GM12878 (cell line): ENCODE measurements at regions not wholly inside any gene's neighbourhood (a gene's known extent, or its start where the extent isn't known, plus 50 kb on each side); places are given as distances from the start of the nearest gene placed in this dataset.

Experiments used
- ATAC-seq: fragments of 200-7000 bp; cut with Tn5 transposase; 3 replicates; pipeline ENCODE4 v1.9.1; 2020; ENCODE audit warnings: mild to moderate bottlenecking, moderate library complexity
- BruUV-seq: library from RNA; stranded (reverse); fragments of 400-500 nt; replicated peaks from 2 replicates; lab custom pipeline; 2021; lab: Mats Ljungman, UMichigan
- CTCF ChIA-PET: fragments of 300-600 bp; sonication (Branson Sonifier 250); formaldehyde crosslinking; extraction: SDS; loops from one replicate; lab custom pipeline; 2021; ENCODE audit warnings: inconsistent platforms; lab: Yijun Ruan, JAX
- POLR2A ChIA-PET: fragments of 350-600 bp; formaldehyde crosslinking; extraction: SDS; loops from one replicate; lab custom pipeline; 2021; ENCODE audit warnings: inconsistent platforms; lab: Charles Lee
- RAD21 ChIA-PET: fragments of 300-600 bp; sonication (Branson Sonifier 250); formaldehyde crosslinking; loops from one replicate; lab custom pipeline; 2023; ENCODE audit warnings: antibody characterized with exemption; ENCODE audit not compliant: unreplicated experiment; lab: Charles Lee
- SMC1A ChIA-PET: fragments of 300-600 bp; sonication (Branson Sonifier 250); formaldehyde crosslinking; loops from one replicate; lab custom pipeline; 2023; ENCODE audit not compliant: unreplicated experiment, uncharacterized antibody; lab: Charles Lee
- DNase-seq: peaks from one replicate; pipeline ENCODE4 v3.0.0-alpha.2; 2011; ENCODE audit warnings: low read depth, low spot score
- FAIRE-seq: peaks from 3 replicates; lab custom pipeline; 2011; peaks lifted over from hg19 to GRCh38; lab: Jason Lieb, UNC
- H2AFZ ChIP-seq: 2 replicates; pipeline ENCODE4 v1.6.0; 2011; ENCODE audit warnings: low read depth, low read length, control low read depth; ENCODE audit not compliant: control insufficient read depth
- H3K27ac ChIP-seq: 2 replicates; pipeline ENCODE4 v1.5.1; 2011; ENCODE audit warnings: control low read depth; ENCODE audit not compliant: control insufficient read depth, insufficient read depth
- H3K27me3 ChIP-seq, 2 experiments: replicated peaks in 1 of 2; 2 replicates each; pipeline versions ENCODE4 v1.6.0 to v1.6.1; 2011; ENCODE audit warnings: low read length in 1 of 2; ENCODE audit not compliant: control insufficient read depth in 2 of 2, insufficient read depth in 2 of 2
- H3K36me3 ChIP-seq, 2 experiments: 2 replicates each; pipeline ENCODE4 v1.5.1; 2011; ENCODE audit warnings: low read length in 1 of 2; ENCODE audit not compliant: control insufficient read depth in 2 of 2, insufficient read depth in 2 of 2
- H3K4me1 ChIP-seq: 2 replicates; pipeline ENCODE4 v1.6.1; 2011; ENCODE audit warnings: mild to moderate bottlenecking, low read length, moderate library complexity, mixed read lengths; ENCODE audit not compliant: control insufficient read depth, insufficient read depth
- H3K4me2 ChIP-seq: 2 replicates; pipeline ENCODE4 v1.6.0; 2011; ENCODE audit warnings: control low read depth; ENCODE audit not compliant: control insufficient read depth, insufficient read depth
- H3K4me3 ChIP-seq: fragments of 200-600 bp; sonication (generic); 2 replicates; pipeline ENCODE4 v1.5.1; 2016
- H3K79me2 ChIP-seq: 2 replicates; pipeline ENCODE4 v1.6.0; 2011; ENCODE audit warnings: low read length; ENCODE audit not compliant: control insufficient read depth, insufficient read depth
- H3K9ac ChIP-seq: 2 replicates; pipeline ENCODE4 v1.8.0; 2011; ENCODE audit warnings: low read length, control low read depth, mixed read lengths; ENCODE audit not compliant: control insufficient read depth, insufficient read depth
- H3K9me3 ChIP-seq: replicated peaks from 3 replicates; pipeline ENCODE4 v1.5.1; 2011; ENCODE audit warnings: mild to moderate bottlenecking, low read length; ENCODE audit not compliant: control insufficient read depth, insufficient read depth
- H4K20me1 ChIP-seq: 2 replicates; pipeline ENCODE4 v1.6.0; 2011; ENCODE audit not compliant: control insufficient read depth, insufficient read depth
- ASH2L ChIP-seq: fragments of 300-600, 200-600 bp; sonication (generic); IDR thresholded peaks from 2 replicates; pipeline ENCODE4 v1.6.1; 2017; ENCODE audit warnings: low read depth, mild to moderate bottlenecking, borderline replicate concordance
- CHD1 ChIP-seq: IDR thresholded peaks from 2 replicates; pipeline ENCODE4 v1.6.1; 2012; ENCODE audit warnings: low read depth, low read length, improper control_type of control experiment
- ZNF274 ChIP-seq: IDR thresholded peaks from one replicate; pipeline ENCODE4 v1.8.0; 2011; ENCODE audit not compliant: insufficient read length, insufficient read depth
- WGBS: methylation state at CpG from one replicate; pipeline ENCODE4 v1.1.6; 2016; ENCODE audit warnings: low lambda C conversion rate; ENCODE audit not compliant: insufficient replicate concordance, insufficient coverage; ENCODE audit errors: missing lambda C conversion rate; 5-methylcytosine and 5-hydroxymethylcytosine counted together
- in situ Hi-C: fragments of 300-500 bp; cut with MboI; formaldehyde crosslinking; loops from 9 replicates; pipeline ENCODE4 v1.14.3; 2018; ENCODE audit warnings: mixed read lengths
- intact Hi-C: fragments of 100-400 bp; cut with micrococcal nuclease; formaldehyde crosslinking; loops from one replicate; pipeline ENCODE4 v1.14.2; 2022; ENCODE audit not compliant: unreplicated experiment
- TF ChIP-seq, protein P1 (sequence below): fragments of 450-650 bp; conservative IDR thresholded peaks from 2 replicates; pipeline ENCODE4 v1.6.1; 2017; ENCODE audit warnings: mild to moderate bottlenecking, moderate library complexity

DNA sequence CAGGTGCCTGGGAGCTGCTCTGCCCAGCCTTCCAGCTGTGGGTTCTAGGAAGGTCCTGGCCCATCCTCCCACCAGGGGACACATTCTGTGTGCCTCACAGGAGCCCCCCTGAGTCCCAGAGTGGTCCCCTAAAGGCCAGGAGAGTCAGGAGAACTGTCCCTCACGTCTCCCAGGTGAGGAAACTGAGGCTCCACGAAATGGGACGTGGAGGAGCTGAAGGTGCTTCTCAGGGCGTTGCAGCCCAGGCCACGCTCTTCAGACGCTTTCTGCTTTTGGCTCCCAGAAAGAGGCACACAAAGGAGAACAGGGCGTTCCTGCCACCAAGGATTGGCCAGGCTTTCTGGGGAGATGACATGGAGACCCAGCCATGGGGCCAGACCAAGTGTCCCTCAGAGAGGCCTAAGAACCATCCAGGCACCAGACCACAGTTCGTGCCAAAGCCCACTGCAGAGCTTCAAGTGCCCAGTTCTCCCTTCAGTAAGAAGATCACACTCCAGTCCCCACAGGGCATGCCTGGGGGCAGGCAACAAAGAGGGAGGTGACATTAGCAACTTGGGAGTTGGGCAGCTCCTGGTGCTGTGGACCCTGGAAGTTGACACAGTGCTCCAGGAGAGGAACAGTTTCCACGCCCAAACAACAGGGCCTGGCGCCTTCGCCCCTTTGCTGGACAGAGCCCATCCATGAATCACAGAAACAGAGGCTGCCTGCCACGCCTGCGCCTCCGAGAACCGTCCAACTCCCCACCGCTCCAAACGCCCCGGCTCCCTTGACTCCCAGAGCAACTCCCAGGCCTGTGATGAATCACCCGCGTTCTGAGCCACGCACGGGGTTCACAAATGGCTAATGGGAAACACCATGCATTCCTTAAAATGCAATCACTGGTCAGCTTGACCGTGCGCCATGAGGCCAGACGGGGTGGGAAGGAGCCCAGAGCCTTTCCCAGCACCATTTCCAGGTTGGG is 589.2 kb downstream of the BRD1 start:
- BruUV-seq, result no TSS peak
- in situ Hi-C loops, result no loop called here

More for the DNA sequence above, 589.2 kb downstream of the BRD1 start:
- TF ChIP-seq ZNF274 (no peak), CHD1 (no peak), ASH2L (no peak)
- TF ChIP-seq, protein P1, sequence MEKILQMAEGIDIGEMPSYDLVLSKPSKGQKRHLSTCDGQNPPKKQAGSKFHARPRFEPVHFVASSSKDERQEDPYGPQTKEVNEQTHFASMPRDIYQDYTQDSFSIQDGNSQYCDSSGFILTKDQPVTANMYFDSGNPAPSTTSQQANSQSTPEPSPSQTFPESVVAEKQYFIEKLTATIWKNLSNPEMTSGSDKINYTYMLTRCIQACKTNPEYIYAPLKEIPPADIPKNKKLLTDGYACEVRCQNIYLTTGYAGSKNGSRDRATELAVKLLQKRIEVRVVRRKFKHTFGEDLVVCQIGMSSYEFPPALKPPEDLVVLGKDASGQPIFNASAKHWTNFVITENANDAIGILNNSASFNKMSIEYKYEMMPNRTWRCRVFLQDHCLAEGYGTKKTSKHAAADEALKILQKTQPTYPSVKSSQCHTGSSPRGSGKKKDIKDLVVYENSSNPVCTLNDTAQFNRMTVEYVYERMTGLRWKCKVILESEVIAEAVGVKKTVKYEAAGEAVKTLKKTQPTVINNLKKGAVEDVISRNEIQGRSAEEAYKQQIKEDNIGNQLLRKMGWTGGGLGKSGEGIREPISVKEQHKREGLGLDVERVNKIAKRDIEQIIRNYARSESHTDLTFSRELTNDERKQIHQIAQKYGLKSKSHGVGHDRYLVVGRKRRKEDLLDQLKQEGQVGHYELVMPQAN, result no peak
- TF ChIP-seq, all 136 proteins: peak for 0
- Histone ChIP-seq H3K4me1 (no peaks in the 10 kb centered on the region), H3K79me2 (no peaks in the 10 kb centered on the region), H2AFZ (no peak overlapping the region), H3K27me3 (no peaks in the 10 kb centered on the region), H3K9ac (no peak overlapping the region), H3K9me3 (no peaks in the 10 kb centered on the region; the same call in 2 of the 3 replicates), H4K20me1 (no peaks in the 10 kb centered on the region), H3K27ac (no peak overlapping the region), H3K36me3 (no peaks in the 10 kb centered on the region), H3K4me3 (no peak overlapping the region), H3K4me2 (no peak overlapping the region)
- ATAC-seq (no peak), FAIRE-seq (no peak), DNase-seq (no peak)
- ChIA-PET RAD21 (no interaction called here), SMC1A (no interaction called here), POLR2A (no interaction called here), CTCF (no interaction called here)
- intact Hi-C loops, result no loop called here
- WGBS, result 28% methylated on average over 25 of the region's 25 CpGs
